Upper lobe of right lung (tissue), 1 donor: ENCODE measurements at regions not wholly inside any gene's neighbourhood (a gene's known extent, or its start where the extent isn't known, plus 50 kb on each side); places are given as distances from the start of the nearest gene placed in this dataset.
"Not testable (repeated sequence)": the region's sequence is repeated elsewhere in the genome, so short reads cannot be mapped to it uniquely, and the experiment has no call there.

ENCODE experiments used
- ATAC-seq: fragments of 200-7000 bp; cut with Tn5 transposase; one replicate; pipeline ENCODE4 v1.9.1; 2020; ENCODE audit warnings: mild to moderate bottlenecking, moderate library complexity
- DNase-seq: peaks from one replicate; pipeline ENCODE4 v3.0.0-alpha.2; 2020
- H3K27ac ChIP-seq: fragments of 200-600 bp; one replicate; pipeline ENCODE4 v1.8.0; 2022
- H3K27me3 ChIP-seq: fragments of 200-600 bp; one replicate; pipeline ENCODE4 v1.8.0; 2022; ENCODE audit warnings: mild to moderate bottlenecking
- H3K36me3 ChIP-seq: fragments of 200-600 bp; one replicate; pipeline ENCODE4 v1.8.0; 2022
- H3K4me1 ChIP-seq: fragments of 200-600 bp; one replicate; pipeline ENCODE4 v1.8.0; 2022
- H3K4me3 ChIP-seq: fragments of 200-600 bp; one replicate; pipeline ENCODE4 v1.8.0; 2022; ENCODE audit warnings: mild to moderate bottlenecking
- H3K9me3 ChIP-seq: fragments of 200-600 bp; one replicate; pipeline ENCODE4 v1.8.0; 2022
- intact Hi-C: fragments of 100-400 bp; cut with DNase I; formaldehyde crosslinking; loops from one replicate; pipeline ENCODE4 v1.11.0; 2022
- TF ChIP-seq, protein P1 (sequence below): fragments of 200-600 bp; IDR thresholded peaks from one replicate; pipeline ENCODE4 v1.8.0; 2022; ENCODE audit warnings: antibody characterized with exemption
- donor health status: DM: no; HTN: yes; CAD: no; lungs with severe emphysema.

DNA sequence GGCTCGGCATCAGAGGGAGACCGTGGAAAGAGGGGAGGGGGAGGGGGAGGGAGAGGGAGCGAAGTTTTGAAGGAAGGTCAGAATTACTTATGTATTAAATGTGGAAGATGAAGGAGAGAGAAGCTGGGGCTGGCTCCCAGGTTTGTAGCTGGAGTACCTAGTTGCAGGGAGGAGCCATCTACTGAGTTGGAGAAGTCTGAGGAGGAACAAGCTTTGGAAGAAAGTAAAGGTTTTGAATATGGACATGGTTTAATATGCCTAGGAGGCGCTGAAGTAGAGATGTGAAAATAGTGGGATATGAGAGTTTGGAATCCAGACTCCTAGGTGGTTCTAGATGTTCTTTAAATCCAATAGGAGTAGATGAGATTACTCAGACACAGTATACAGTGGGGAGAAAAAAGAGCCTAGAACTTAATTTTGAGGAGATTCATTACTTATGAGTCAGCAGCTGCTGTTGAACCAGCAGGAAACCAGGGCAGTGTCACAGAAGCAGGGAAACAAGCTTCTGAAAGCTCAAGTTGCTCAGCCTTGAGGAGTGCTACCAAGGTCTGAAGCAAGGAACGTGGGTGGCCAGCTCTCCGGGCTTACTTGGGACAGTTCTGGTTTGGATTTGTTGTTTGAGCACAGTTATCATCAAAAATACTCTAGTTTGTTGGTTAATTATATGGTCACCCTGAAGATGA lies 149.3 kb downstream of the UTRN start:
- Histone ChIP-seq H3K4me3 (no peak overlapping the region), H3K36me3 (peaks cover 67% of the 10 kb centered on the region), H3K9me3 (no peaks in the 10 kb centered on the region), H3K4me1 (no peaks in the 10 kb centered on the region), H3K27me3 (no peaks in the 10 kb centered on the region), H3K27ac (no peak overlapping the region)
- TF ChIP-seq, protein P1, sequence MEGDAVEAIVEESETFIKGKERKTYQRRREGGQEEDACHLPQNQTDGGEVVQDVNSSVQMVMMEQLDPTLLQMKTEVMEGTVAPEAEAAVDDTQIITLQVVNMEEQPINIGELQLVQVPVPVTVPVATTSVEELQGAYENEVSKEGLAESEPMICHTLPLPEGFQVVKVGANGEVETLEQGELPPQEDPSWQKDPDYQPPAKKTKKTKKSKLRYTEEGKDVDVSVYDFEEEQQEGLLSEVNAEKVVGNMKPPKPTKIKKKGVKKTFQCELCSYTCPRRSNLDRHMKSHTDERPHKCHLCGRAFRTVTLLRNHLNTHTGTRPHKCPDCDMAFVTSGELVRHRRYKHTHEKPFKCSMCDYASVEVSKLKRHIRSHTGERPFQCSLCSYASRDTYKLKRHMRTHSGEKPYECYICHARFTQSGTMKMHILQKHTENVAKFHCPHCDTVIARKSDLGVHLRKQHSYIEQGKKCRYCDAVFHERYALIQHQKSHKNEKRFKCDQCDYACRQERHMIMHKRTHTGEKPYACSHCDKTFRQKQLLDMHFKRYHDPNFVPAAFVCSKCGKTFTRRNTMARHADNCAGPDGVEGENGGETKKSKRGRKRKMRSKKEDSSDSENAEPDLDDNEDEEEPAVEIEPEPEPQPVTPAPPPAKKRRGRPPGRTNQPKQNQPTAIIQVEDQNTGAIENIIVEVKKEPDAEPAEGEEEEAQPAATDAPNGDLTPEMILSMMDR: no peak
- DNase-seq: no peak
- ATAC-seq: no peak
- intact Hi-C loops: no loop called here

DNA sequence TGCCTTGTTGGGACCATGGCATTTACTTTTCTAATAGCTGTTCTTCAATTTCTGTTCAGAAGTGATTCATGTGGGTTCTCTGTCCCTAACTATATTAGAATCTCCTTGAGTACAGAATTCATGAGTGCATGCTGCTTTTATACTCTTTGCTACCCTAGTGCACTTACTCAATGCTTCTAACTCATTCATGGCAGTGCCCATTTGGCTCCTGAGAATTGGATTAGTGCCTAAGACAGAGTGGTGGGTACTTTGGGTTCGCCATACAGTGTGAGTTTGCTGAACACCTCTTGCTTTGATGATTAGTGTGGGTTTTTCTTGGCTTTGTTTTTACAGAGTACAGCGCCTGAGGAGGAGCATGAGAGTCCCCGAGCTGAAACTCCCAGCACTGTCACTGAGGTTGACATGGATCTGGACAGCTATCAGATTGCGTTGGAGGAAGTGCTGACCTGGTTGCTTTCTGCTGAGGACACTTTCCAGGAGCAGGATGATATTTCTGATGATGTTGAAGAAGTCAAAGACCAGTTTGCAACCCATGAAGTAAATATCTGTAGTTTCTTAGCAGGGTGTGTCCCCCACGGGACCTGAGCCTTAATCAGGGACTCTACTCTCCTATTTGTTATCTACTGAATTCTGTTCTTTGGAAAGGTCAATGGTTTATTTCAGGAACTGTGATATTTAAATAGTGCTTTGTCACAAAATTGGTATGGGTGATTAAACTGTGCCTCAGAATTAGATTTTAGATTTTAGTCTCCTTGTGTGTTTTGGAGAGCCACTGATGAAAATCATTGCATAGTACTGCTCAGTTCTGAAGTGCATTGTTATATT lies 150.7 kb downstream of the UTRN start:
- H3K27me3 ChIP-seq: no peaks in the 10 kb centered on the region
- ATAC-seq: no peak
- no peak for DNase-seq
- H3K4me1 ChIP-seq: no peaks in the 10 kb centered on the region
- H3K9me3 ChIP-seq: no peaks in the 10 kb centered on the region
- H3K36me3 ChIP-seq: peaks cover 67% of the 10 kb centered on the region
- no peak overlapping the region for H3K4me3 ChIP-seq
- TF ChIP-seq, protein P1: no peak
- no peak overlapping the region for H3K27ac ChIP-seq
- intact Hi-C loops: no loop called here

DNA sequence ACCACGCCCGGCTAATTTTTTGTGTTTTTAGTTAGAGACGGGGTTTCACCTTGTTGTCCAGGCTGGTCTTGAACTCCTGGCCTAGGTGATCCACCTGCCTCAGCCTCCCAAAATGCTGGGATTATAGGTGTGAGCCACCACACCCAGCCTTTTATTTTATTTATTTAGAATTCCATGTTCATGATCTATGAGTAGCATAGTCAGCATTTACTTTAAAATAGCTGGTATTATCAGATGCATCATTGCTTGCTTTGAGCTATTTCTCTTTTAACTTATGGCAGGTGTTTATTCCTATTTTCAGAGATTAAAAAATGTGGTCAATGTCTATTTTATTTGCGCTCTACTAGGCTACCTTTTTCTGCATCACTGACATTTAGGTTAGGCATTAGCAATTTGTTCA lies 152.0 kb downstream of the UTRN start:
- DNase-seq: no peak
- TF ChIP-seq, protein P1: no peak
- peaks cover 68% of the 10 kb centered on the region for H3K36me3 ChIP-seq
- H3K4me1 ChIP-seq: no peaks in the 10 kb centered on the region
- no peaks in the 10 kb centered on the region for H3K9me3 ChIP-seq
- no peak for ATAC-seq
- intact Hi-C loops: no loop called here
- H3K27ac ChIP-seq: no peak overlapping the region
- no peaks in the 10 kb centered on the region for H3K27me3 ChIP-seq
- H3K4me3 ChIP-seq: no peak overlapping the region

DNA sequence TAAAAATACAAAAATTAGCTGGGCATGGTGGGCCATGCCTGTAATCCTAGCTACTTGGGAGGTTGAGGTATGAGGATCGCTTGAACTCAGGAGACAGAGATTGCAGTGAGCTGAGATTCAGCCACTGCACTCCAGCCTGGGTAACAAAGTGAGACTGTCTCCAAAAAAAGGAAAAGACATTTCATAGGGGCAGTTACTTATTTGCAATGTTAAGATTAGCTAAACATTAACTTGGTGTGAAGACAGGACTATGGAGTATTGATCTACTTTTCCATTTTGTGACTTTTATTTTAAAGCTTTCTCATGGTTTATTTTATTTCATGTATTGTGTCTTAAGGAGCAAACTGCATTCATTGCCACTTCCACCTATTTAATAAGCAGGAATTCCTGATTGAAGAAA lies 153.0 kb downstream of the UTRN start:
- H3K4me3 ChIP-seq: no peak overlapping the region
- H3K27ac ChIP-seq: no peak overlapping the region
- TF ChIP-seq, protein P1: no peak
- peaks cover 74% of the 10 kb centered on the region for H3K36me3 ChIP-seq
- intact Hi-C loops: no loop called here
- H3K4me1 ChIP-seq: no peaks in the 10 kb centered on the region
- ATAC-seq (no peak), DNase-seq (no peak)
- H3K27me3 ChIP-seq: no peaks in the 10 kb centered on the region
- H3K9me3 ChIP-seq: no peaks in the 10 kb centered on the region

DNA sequence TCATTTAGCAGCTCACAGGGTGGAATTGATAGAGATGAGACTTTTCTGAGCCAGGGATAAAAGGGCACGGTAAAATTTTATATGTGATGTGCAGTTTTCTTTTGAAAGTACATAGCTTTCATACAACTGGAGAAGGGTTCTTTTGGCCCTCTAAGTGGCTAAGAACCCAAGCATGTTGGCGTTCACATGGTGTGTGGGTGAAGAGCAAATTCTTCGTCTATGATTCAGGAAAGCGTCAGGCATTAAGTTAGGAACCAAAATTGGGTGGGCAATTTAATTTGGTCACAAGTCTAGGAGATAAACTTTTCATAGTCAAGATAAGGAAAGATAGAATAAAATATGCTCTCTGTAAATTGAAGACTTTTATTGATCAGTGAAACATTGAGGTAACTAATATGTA lies 153.9 kb downstream of the UTRN start:
- Histone ChIP-seq H3K9me3 (no peaks in the 10 kb centered on the region), H3K4me3 (no peak overlapping the region), H3K36me3 (peaks cover 77% of the 10 kb centered on the region), H3K4me1 (no peaks in the 10 kb centered on the region), H3K27me3 (no peaks in the 10 kb centered on the region), H3K27ac (no peak overlapping the region)
- TF ChIP-seq, protein P1: no peak
- ATAC-seq (no peak), DNase-seq (no peak)
- intact Hi-C loops: no loop called here

DNA sequence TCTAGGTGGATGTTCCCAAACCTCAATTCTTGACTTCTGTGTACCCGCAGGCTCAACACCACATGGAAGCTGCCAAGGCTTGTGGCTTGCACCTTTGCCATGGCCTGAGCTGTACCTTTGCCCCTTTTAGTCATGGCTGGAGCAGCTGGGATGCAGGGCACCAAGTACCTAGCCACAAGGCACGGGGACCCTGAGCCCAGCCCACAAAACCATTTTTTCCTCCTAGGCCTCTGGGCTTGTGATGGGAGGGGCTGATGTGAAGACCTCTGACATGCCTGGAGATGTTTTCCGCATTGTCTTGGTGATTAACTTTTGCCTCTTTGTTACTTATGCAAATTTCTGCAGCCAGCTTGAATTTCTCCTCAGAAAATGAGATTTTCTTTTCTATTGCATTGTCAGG lies 156.7 kb downstream of the UTRN start:
- H3K9me3 ChIP-seq, H3K4me3 ChIP-seq, H3K27me3 ChIP-seq, intact Hi-C loops, H3K27ac ChIP-seq, H3K4me1 ChIP-seq, DNase-seq, ATAC-seq: not testable (repeated sequence)
- H3K36me3 ChIP-seq: peaks cover 91% of the 10 kb centered on the region
